Right atrium auricular region (tissue), 2 donors: ENCODE measurements at regions not wholly inside any gene's neighbourhood (a gene's known extent, or its start where the extent isn't known, plus 50 kb on each side); places are given as distances from the start of the nearest gene placed in this dataset.

Experiments used
- DNase-seq: peaks from one replicate; pipeline ENCODE4 v3.0.0-alpha.2; 2019; ENCODE audit warnings: low spot score
- H3K27ac ChIP-seq, 2 donors: fragments of 200-600 bp; sonication (generic); 1 replicate in 1 of 2; 2 replicates in 1 of 2; pipeline ENCODE4 v1.5.1; 2016 to 2019
- H3K27me3 ChIP-seq, 2 donors: fragments of 200-600 bp; sonication (generic); one replicate each; pipeline versions ENCODE4 v1.5.1 to v1.6.0; 2017 to 2019
- H3K36me3 ChIP-seq: fragments of 200-600 bp; sonication (generic); one replicate; pipeline ENCODE4 v1.5.1; 2016
- H3K4me1 ChIP-seq, 2 donors: fragments of 200-600 bp; sonication (generic); one replicate each; pipeline versions ENCODE4 v1.5.1 to v1.6.0; 2017 to 2019
- H3K4me3 ChIP-seq, 2 donors: fragments of 200-600 bp; sonication (generic); 1 replicate in 1 of 2; 2 replicates in 1 of 2; pipeline ENCODE4 v1.5.1; 2017 to 2019; ENCODE audit warnings: mild to moderate bottlenecking in 1 of 2, moderate library complexity in 1 of 2
- H3K9me3 ChIP-seq, 2 donors: fragments of 200-600 bp; sonication (generic); one replicate each; pipeline ENCODE4 v1.5.1; 2019
- CTCF ChIP-seq, 2 donors: fragments of 200-600 bp; sonication (generic); IDR thresholded peaks; one replicate each; pipeline ENCODE4 v1.5.1; 2019; ENCODE audit warnings: antibody characterized with exemption in 2 of 2

- H3K27me3 ChIP-seq, result no peaks in the 10 kb centered on the region
- H3K27ac ChIP-seq, result no peak overlapping the region
- no peak for DNase-seq
- no peaks in the 10 kb centered on the region for H3K36me3 ChIP-seq
- H3K4me3 ChIP-seq, result no peak overlapping the region
- no peaks in the 10 kb centered on the region for H3K9me3 ChIP-seq
- H3K4me1 ChIP-seq, result no peaks in the 10 kb centered on the region
- TF ChIP-seq CTCF (IDR thresholded peaks at IDR 0.05), result no peak
Measured at GRCh38 chr1:82874041-82874440, 1073.3 kb downstream of the ADGRL2 start.

- Histone ChIP-seq H3K9me3 (no peaks in the 10 kb centered on the region), H3K36me3 (no peaks in the 10 kb centered on the region), H3K27ac (no peak overlapping the region), H3K4me1 (no peaks in the 10 kb centered on the region), H3K4me3 (no peak overlapping the region), H3K27me3 (no peaks in the 10 kb centered on the region)
- TF ChIP-seq CTCF (IDR thresholded peaks at IDR 0.05), result no peak
- no peak for DNase-seq
Measured at GRCh38 chr1:82870332-82870731, 1069.6 kb downstream of the ADGRL2 start.

- H3K9me3 ChIP-seq, result no peaks in the 10 kb centered on the region
- no peaks in the 10 kb centered on the region for H3K4me1 ChIP-seq
- H3K27me3 ChIP-seq, result no peaks in the 10 kb centered on the region
- no peaks in the 10 kb centered on the region for H3K36me3 ChIP-seq
- no peak for TF ChIP-seq CTCF (IDR thresholded peaks at IDR 0.05)
- no peak for DNase-seq
- H3K27ac ChIP-seq, result no peak overlapping the region
- no peak overlapping the region for H3K4me3 ChIP-seq
Measured at GRCh38 chr1:82867781-82868180, 1067.0 kb downstream of the ADGRL2 start.

- no peak overlapping the region for H3K4me3 ChIP-seq
- H3K4me1 ChIP-seq, result no peaks in the 10 kb centered on the region
- H3K36me3 ChIP-seq, result no peaks in the 10 kb centered on the region
- no peaks in the 10 kb centered on the region for H3K9me3 ChIP-seq
- no peak for TF ChIP-seq CTCF (IDR thresholded peaks at IDR 0.05)
- no peak overlapping the region for H3K27ac ChIP-seq
- no peak for DNase-seq
- no peaks in the 10 kb centered on the region for H3K27me3 ChIP-seq
Measured at GRCh38 chr1:82861749-82862148, 1061.0 kb downstream of the ADGRL2 start.

- no peaks in the 10 kb centered on the region for H3K4me1 ChIP-seq
- no peak for TF ChIP-seq CTCF (IDR thresholded peaks at IDR 0.05)
- no peaks in the 10 kb centered on the region for H3K27me3 ChIP-seq
- H3K9me3 ChIP-seq, result peaks cover 0 to 4% of the 10 kb centered on the region in 2 donors
- no peak overlapping the region for H3K27ac ChIP-seq
- H3K4me3 ChIP-seq, result no peak overlapping the region
- H3K36me3 ChIP-seq, result no peaks in the 10 kb centered on the region
- DNase-seq, result no peak
Measured at GRCh38 chr1:82858031-82858430, 1057.3 kb downstream of the ADGRL2 start.

- no peak overlapping the region for H3K4me3 ChIP-seq
- TF ChIP-seq CTCF (IDR thresholded peaks at IDR 0.05), result no peak
- no peaks in the 10 kb centered on the region for H3K36me3 ChIP-seq
- H3K4me1 ChIP-seq, result no peaks in the 10 kb centered on the region
- DNase-seq, result no peak
- no peak overlapping the region for H3K27ac ChIP-seq
- no peaks in the 10 kb centered on the region for H3K27me3 ChIP-seq
- no peaks in the 10 kb centered on the region for H3K9me3 ChIP-seq
Measured at GRCh38 chr1:82849460-82849859, 1048.7 kb downstream of the ADGRL2 start.
